CD8-positive, alpha-beta memory T cell (primary cell): ENCODE measurements at regions not wholly inside any gene's neighbourhood (a gene's known extent, or its start where the extent isn't known, plus 50 kb on each side); places are given as distances from the start of the nearest gene placed in this dataset.
A peak's percentile ranks its signal among the peaks of the same experiment; 100 is the strongest.

ENCODE experiments used
- CTCF ChIA-PET: fragments of 350-600 bp; sonication (Branson Sonifier 250); formaldehyde crosslinking; loops from one replicate; lab custom pipeline; 2021; ENCODE audit warnings: antibody characterized with exemption; lab: Charles Lee
- POLR2A ChIA-PET: fragments of 350-600 bp; sonication (Branson Sonifier 250); formaldehyde crosslinking; loops from one replicate; lab custom pipeline; 2021; ENCODE audit warnings: antibody characterized with exemption; lab: Charles Lee
- DNase-seq, 5 donors: peaks; one replicate each; pipeline versions ENCODE4 v3.0.0 to v3.0.0-alpha.2; 2020 to 2022; ENCODE audit warnings: mixed read lengths in 1 of 5
- H3K27ac ChIP-seq: one replicate; pipeline ENCODE4 v1.7.0; 2013; ENCODE audit warnings: low read depth, mild to moderate bottlenecking, low read length, moderate library complexity
- H3K27me3 ChIP-seq: 2 replicates; pipeline ENCODE4 v1.7.0; 2013; ENCODE audit warnings: low read length, mild to moderate bottlenecking; ENCODE audit not compliant: insufficient read depth, poor library complexity, severe bottlenecking
- H3K36me3 ChIP-seq: 2 replicates; pipeline ENCODE4 v1.7.0; 2013; ENCODE audit warnings: mild to moderate bottlenecking, low read length, moderate library complexity; ENCODE audit not compliant: insufficient read depth
- H3K4me1 ChIP-seq: 2 replicates; pipeline ENCODE4 v1.7.0; 2013; ENCODE audit warnings: mild to moderate bottlenecking, low read length, moderate library complexity; ENCODE audit not compliant: insufficient read depth
- H3K4me3 ChIP-seq: 2 replicates; pipeline ENCODE4 v1.7.0; 2013; ENCODE audit warnings: mild to moderate bottlenecking, low read length
- H3K9me3 ChIP-seq: 2 replicates; pipeline ENCODE4 v1.7.0; 2013; ENCODE audit warnings: mild to moderate bottlenecking, low read length
- H3K27ac Mint-ChIP-seq, 8 donors: one replicate each; pipeline ENCODE4 v1.8.0; 2020 to 2021; ENCODE audit warnings: mixed read lengths in 8 of 8, mild to moderate bottlenecking in 6 of 8, inconsistent platforms in 3 of 8, moderate library complexity in 3 of 8
- H3K27me3 Mint-ChIP-seq, 2 donors: one replicate each; pipeline ENCODE4 v1.8.0; 2020 to 2021; ENCODE audit warnings: mixed read lengths in 2 of 2, mild to moderate bottlenecking in 1 of 2, moderate library complexity in 1 of 2
- H3K36me3 Mint-ChIP-seq, 3 donors: one replicate each; pipeline ENCODE4 v1.8.0; 2020 to 2021; ENCODE audit warnings: mixed read lengths in 3 of 3, inconsistent platforms in 1 of 3, mild to moderate bottlenecking in 1 of 3
- H3K4me1 Mint-ChIP-seq, 3 donors: one replicate each; pipeline ENCODE4 v1.8.0; 2020 to 2021; ENCODE audit warnings: mixed read lengths in 3 of 3, inconsistent platforms in 1 of 3, mild to moderate bottlenecking in 1 of 3
- H3K4me3 Mint-ChIP-seq, 7 donors: one replicate each; pipeline ENCODE4 v1.8.0; 2020 to 2021; ENCODE audit warnings: mixed read lengths in 7 of 7, mild to moderate bottlenecking in 6 of 7, moderate library complexity in 4 of 7, inconsistent platforms in 2 of 7
- H3K9me3 Mint-ChIP-seq, 5 donors: one replicate each; pipeline ENCODE4 v1.8.0; 2020 to 2022; ENCODE audit warnings: mixed read lengths in 5 of 5, mild to moderate bottlenecking in 3 of 5, moderate library complexity in 2 of 5, inconsistent platforms in 1 of 5

- Mint-ChIP-seq H3K27ac (no peak overlapping the region), H3K27me3 (no peaks in the 10 kb centered on the region), H3K4me3 (no peak overlapping the region), H3K9me3 (peaks cover 0 to 15% (median 9%) of the 10 kb centered on the region in 5 donors), H3K36me3 (no peaks in the 10 kb centered on the region), H3K4me1 (no peaks in the 10 kb centered on the region)
- H3K36me3 ChIP-seq: no peaks in the 10 kb centered on the region
- no peak for DNase-seq
- no peaks in the 10 kb centered on the region for H3K9me3 ChIP-seq
- no peak overlapping the region for H3K27ac ChIP-seq
- H3K4me1 ChIP-seq: no peaks in the 10 kb centered on the region
- no peaks in the 10 kb centered on the region for H3K27me3 ChIP-seq
- H3K4me3 ChIP-seq: no peak overlapping the region
- CTCF ChIA-PET: no interaction called here
- POLR2A ChIA-PET: no interaction called here
Measured at GRCh38 chr3:94961423-94962100, 898.7 kb downstream of the NSUN3 start.

GRCh38 chr3:94965867-94966475 is 903.1 kb downstream of the NSUN3 start:
- Histone ChIP-seq H3K9me3 (no peaks in the 10 kb centered on the region), H3K4me1 (no peaks in the 10 kb centered on the region), H3K4me3 (no peak overlapping the region), H3K27ac (no peak overlapping the region), H3K27me3 (no peaks in the 10 kb centered on the region), H3K36me3 (no peaks in the 10 kb centered on the region)
- Mint-ChIP-seq H3K27ac (no peak overlapping the region), H3K4me3 (no peak overlapping the region), H3K36me3 (no peaks in the 10 kb centered on the region), H3K9me3 (peaks cover 2 to 17% (median 12%) of the 10 kb centered on the region in 5 donors), H3K4me1 (no peaks in the 10 kb centered on the region), H3K27me3 (no peaks in the 10 kb centered on the region)
- ChIA-PET CTCF (no interaction called here), POLR2A (no interaction called here)
- DNase-seq: no peak

GRCh38 chr3:94967196-94967595 is 904.3 kb downstream of the NSUN3 start:
- Histone ChIP-seq H3K4me1 (no peaks in the 10 kb centered on the region), H3K4me3 (no peak overlapping the region), H3K36me3 (no peaks in the 10 kb centered on the region), H3K27me3 (no peaks in the 10 kb centered on the region), H3K9me3 (no peaks in the 10 kb centered on the region), H3K27ac (no peak overlapping the region)
- ChIA-PET CTCF (interaction anchor here (1.1 kb wide), 1 partner anchor 19 kb away, joined by 3 read pairs; no protein-coding TSS in a partner anchor), POLR2A (no interaction called here)
- Mint-ChIP-seq H3K27me3 (no peaks in the 10 kb centered on the region), H3K9me3 (peaks cover 2 to 22% (median 12%) of the 10 kb centered on the region in 5 donors), H3K27ac (no peak overlapping the region), H3K36me3 (no peaks in the 10 kb centered on the region), H3K4me3 (no peak overlapping the region), H3K4me1 (no peaks in the 10 kb centered on the region)
- DNase-seq: no peak

- Histone ChIP-seq H3K27ac (no peak overlapping the region), H3K4me3 (no peak overlapping the region), H3K36me3 (no peaks in the 10 kb centered on the region), H3K9me3 (no peaks in the 10 kb centered on the region), H3K27me3 (no peaks in the 10 kb centered on the region), H3K4me1 (no peaks in the 10 kb centered on the region)
- POLR2A ChIA-PET: no interaction called here
- Mint-ChIP-seq H3K36me3 (no peaks in the 10 kb centered on the region), H3K4me1 (no peaks in the 10 kb centered on the region), H3K27me3 (no peaks in the 10 kb centered on the region), H3K4me3 (no peak overlapping the region), H3K27ac (no peak overlapping the region), H3K9me3 (peaks cover 2 to 17% (median 14%) of the 10 kb centered on the region in 5 donors)
- DNase-seq: no peak
- CTCF ChIA-PET: no interaction called here
Measured at GRCh38 chr3:94968519-94968918, 905.7 kb downstream of the NSUN3 start.

GRCh38 chr3:94972066-94972465 is 909.2 kb downstream of the NSUN3 start:
- ChIA-PET POLR2A (no interaction called here), CTCF (no interaction called here)
- Mint-ChIP-seq H3K36me3 (no peaks in the 10 kb centered on the region), H3K4me3 (no peak overlapping the region), H3K9me3 (peaks cover 0 to 22% (median 11%) of the 10 kb centered on the region in 5 donors), H3K4me1 (no peaks in the 10 kb centered on the region), H3K27me3 (no peaks in the 10 kb centered on the region), H3K27ac (no peak overlapping the region)
- Histone ChIP-seq H3K9me3 (no peaks in the 10 kb centered on the region), H3K27me3 (no peaks in the 10 kb centered on the region), H3K36me3 (no peaks in the 10 kb centered on the region), H3K4me1 (no peaks in the 10 kb centered on the region), H3K4me3 (no peak overlapping the region), H3K27ac (no peak overlapping the region)
- no peak for DNase-seq

GRCh38 chr3:94978084-94978483 is 915.2 kb downstream of the NSUN3 start:
- Histone ChIP-seq H3K9me3 (no peaks in the 10 kb centered on the region), H3K4me3 (no peak overlapping the region), H3K36me3 (no peaks in the 10 kb centered on the region), H3K27me3 (no peaks in the 10 kb centered on the region), H3K27ac (no peak overlapping the region), H3K4me1 (no peaks in the 10 kb centered on the region)
- H3K27me3 Mint-ChIP-seq: no peaks in the 10 kb centered on the region
- CTCF ChIA-PET: no interaction called here
- POLR2A ChIA-PET: no interaction called here
- H3K27ac Mint-ChIP-seq: no peak overlapping the region
- H3K4me1 Mint-ChIP-seq: no peaks in the 10 kb centered on the region
- H3K36me3 Mint-ChIP-seq: no peaks in the 10 kb centered on the region
- peaks cover 2 to 16% (median 9%) of the 10 kb centered on the region in 5 donors for H3K9me3 Mint-ChIP-seq
- H3K4me3 Mint-ChIP-seq: peak overlapping the region in 1 of 7 donors; percentile 51
- DNase-seq: no peak

GRCh38 chr3:94985778-94986177 is 922.9 kb downstream of the NSUN3 start:
- Mint-ChIP-seq H3K4me3 (no peak overlapping the region), H3K36me3 (no peaks in the 10 kb centered on the region), H3K4me1 (no peaks in the 10 kb centered on the region), H3K27me3 (peaks cover 0 to 2% of the 10 kb centered on the region in 2 donors), H3K9me3 (peaks cover 0 to 15% (median 5%) of the 10 kb centered on the region in 5 donors), H3K27ac (no peak overlapping the region)
- no peaks in the 10 kb centered on the region for H3K36me3 ChIP-seq
- no peaks in the 10 kb centered on the region for H3K9me3 ChIP-seq
- H3K4me3 ChIP-seq: no peak overlapping the region
- no peaks in the 10 kb centered on the region for H3K27me3 ChIP-seq
- no peak overlapping the region for H3K27ac ChIP-seq
- no peaks in the 10 kb centered on the region for H3K4me1 ChIP-seq
- DNase-seq: no peak
- POLR2A ChIA-PET: no interaction called here
- CTCF ChIA-PET: interaction anchor here (1.2 to 1.4 kb wide), 2 partner anchors 12 to 18 kb away, joined by 3 read pairs; no protein-coding TSS in a partner anchor

- H3K4me3 ChIP-seq: no peak overlapping the region
- H3K36me3 ChIP-seq: no peaks in the 10 kb centered on the region
- POLR2A ChIA-PET: no interaction called here
- peaks cover 2 to 9% (median 8%) of the 10 kb centered on the region in 5 donors for H3K9me3 Mint-ChIP-seq
- H3K4me3 Mint-ChIP-seq: no peak overlapping the region
- no peak for DNase-seq
- no peak overlapping the region for H3K27ac ChIP-seq
- peaks cover 0 to 3% of the 10 kb centered on the region in 2 donors for H3K27me3 Mint-ChIP-seq
- CTCF ChIA-PET: no interaction called here
- no peaks in the 10 kb centered on the region for H3K9me3 ChIP-seq
- no peaks in the 10 kb centered on the region for H3K36me3 Mint-ChIP-seq
- H3K4me1 ChIP-seq: no peaks in the 10 kb centered on the region
- no peaks in the 10 kb centered on the region for H3K27me3 ChIP-seq
- no peak overlapping the region for H3K27ac Mint-ChIP-seq
- H3K4me1 Mint-ChIP-seq: no peaks in the 10 kb centered on the region
Measured at GRCh38 chr3:94990952-94991705, 928.3 kb downstream of the NSUN3 start.
